Naive thymus-derived CD4-positive, alpha-beta T cell (primary cell): ENCODE measurements at regions not wholly inside any gene's neighbourhood (a gene's known extent, or its start where the extent isn't known, plus 50 kb on each side); places are given as distances from the start of the nearest gene placed in this dataset.
"Not testable (repeated sequence)": the region's sequence is repeated elsewhere in the genome, so short reads cannot be mapped to it uniquely, and the experiment has no call there.

Source experiments
- ATAC-seq: fragments of 150-1000 bp; cut with Tn5 transposase; 2 replicates; pipeline ENCODE4 v1.10.0; 2021; ENCODE audit warnings: mild to moderate bottlenecking, moderate library complexity
- CTCF ChIA-PET: fragments of 350-600 bp; sonication (Branson Sonifier 250); formaldehyde crosslinking; loops from one replicate; lab custom pipeline; 2021; ENCODE audit warnings: antibody characterized with exemption; lab: Charles Lee
- POLR2A ChIA-PET: fragments of 350-600 bp; sonication (Branson Sonifier 250); formaldehyde crosslinking; loops from one replicate; lab custom pipeline; 2021; ENCODE audit warnings: antibody characterized with exemption, inconsistent platforms; lab: Charles Lee
- DNase-seq, 9 donors: peaks; one replicate each; pipeline versions ENCODE4 v3.0.0 to v3.0.0-alpha.2; 2020 to 2022; ENCODE audit warnings: mixed read lengths in 1 of 9
- H3K27ac ChIP-seq: one replicate; pipeline ENCODE4 v1.7.0; 2013; ENCODE audit warnings: mild to moderate bottlenecking, low read depth, low read length, moderate library complexity
- H3K27me3 ChIP-seq, 2 donors: one replicate each; pipeline ENCODE4 v1.7.0; 2013; ENCODE audit warnings: low read length in 2 of 2, mild to moderate bottlenecking in 2 of 2, moderate library complexity in 2 of 2; ENCODE audit not compliant: control insufficient read depth in 2 of 2, insufficient read depth in 2 of 2
- H3K36me3 ChIP-seq, 3 experiments: 1 replicate in 2 of 3; 2 replicates in 1 of 3; pipeline ENCODE4 v1.7.0; 2013; ENCODE audit warnings: low read length in 3 of 3, mild to moderate bottlenecking in 3 of 3, moderate library complexity in 1 of 3; ENCODE audit not compliant: insufficient read depth in 3 of 3, control insufficient read depth in 2 of 3
- H3K4me1 ChIP-seq, 2 donors: one replicate each; pipeline ENCODE4 v1.7.0; 2013; ENCODE audit warnings: low read length in 2 of 2, mild to moderate bottlenecking in 2 of 2, moderate library complexity in 1 of 2; ENCODE audit not compliant: control insufficient read depth in 2 of 2, insufficient read depth in 2 of 2
- H3K4me3 ChIP-seq: 2 replicates; pipeline ENCODE4 v1.7.0; 2013; ENCODE audit warnings: mild to moderate bottlenecking, low read length
- H3K9me3 ChIP-seq, 3 experiments: 1 replicate in 2 of 3; 2 replicates in 1 of 3; pipeline ENCODE4 v1.7.0; 2013; ENCODE audit warnings: low read length in 3 of 3; ENCODE audit not compliant: control insufficient read depth in 2 of 3
- H3K27ac Mint-ChIP-seq, 9 donors: one replicate each; pipeline ENCODE4 v1.8.0; 2020 to 2022; ENCODE audit warnings: mixed read lengths in 9 of 9, mild to moderate bottlenecking in 8 of 9, moderate library complexity in 5 of 9, inconsistent platforms in 2 of 9
- H3K27me3 Mint-ChIP-seq, 5 donors: one replicate each; pipeline ENCODE4 v1.8.0; 2021 to 2022; ENCODE audit warnings: mixed read lengths in 5 of 5, mild to moderate bottlenecking in 1 of 5
- H3K36me3 Mint-ChIP-seq, 5 donors: one replicate each; pipeline ENCODE4 v1.8.0; 2020 to 2022; ENCODE audit warnings: mixed read lengths in 5 of 5, mild to moderate bottlenecking in 3 of 5, inconsistent platforms in 1 of 5
- H3K4me1 Mint-ChIP-seq, 7 donors: one replicate each; pipeline ENCODE4 v1.8.0; 2020 to 2022; ENCODE audit warnings: mixed read lengths in 7 of 7, mild to moderate bottlenecking in 3 of 7, inconsistent platforms in 1 of 7
- H3K4me3 Mint-ChIP-seq, 10 donors: one replicate each; pipeline ENCODE4 v1.8.0; 2020 to 2022; ENCODE audit warnings: mild to moderate bottlenecking in 10 of 10, mixed read lengths in 10 of 10, moderate library complexity in 6 of 10, inconsistent platforms in 2 of 10
- H3K9me3 Mint-ChIP-seq, 11 donors: one replicate each; pipeline ENCODE4 v1.8.0; 2020 to 2022; ENCODE audit warnings: mixed read lengths in 11 of 11, mild to moderate bottlenecking in 4 of 11, inconsistent platforms in 1 of 11, moderate library complexity in 1 of 11
- intact Hi-C, 2 donors: fragments of 100-400 bp; cut with micrococcal nuclease; formaldehyde crosslinking; loops; one replicate each; pipeline ENCODE4 v1.15.1; 2023

DNA sequence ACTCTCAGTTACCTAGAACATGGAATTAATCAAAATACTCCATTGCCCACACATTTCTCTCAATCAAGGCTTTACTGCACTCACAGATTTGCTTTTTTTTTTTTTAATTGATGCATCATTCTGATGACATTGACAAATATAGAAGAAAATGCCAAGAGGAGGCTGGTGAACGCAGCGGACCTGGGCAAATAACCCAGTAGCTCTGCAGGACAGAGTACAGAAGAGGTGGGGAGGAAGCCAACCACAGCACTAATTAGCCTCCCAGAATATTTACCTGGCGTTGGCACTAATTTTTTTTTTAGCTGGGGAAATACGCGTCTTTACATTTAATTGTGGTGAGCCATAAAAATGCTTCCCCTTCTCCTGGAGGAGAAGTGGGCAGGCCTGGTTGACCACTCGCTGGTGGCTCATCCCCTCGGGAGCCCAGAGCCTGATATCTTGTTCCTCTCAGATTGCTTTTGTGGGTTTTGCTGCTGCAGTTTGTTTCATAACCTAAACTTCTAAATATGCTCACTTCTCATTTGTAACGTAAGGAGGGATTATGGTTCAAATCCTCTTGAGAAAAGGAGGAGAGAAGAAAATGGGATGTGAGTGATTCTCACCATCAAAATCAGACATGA is 165.8 kb upstream of the EPB41L3 start:
- Histone ChIP-seq H3K27ac (no peak overlapping the region), H3K4me3 (no peak overlapping the region), H3K36me3 (no peaks in the 10 kb centered on the region), H3K4me1 (no peaks in the 10 kb centered on the region), H3K9me3 (no peaks in the 10 kb centered on the region), H3K27me3 (no peaks in the 10 kb centered on the region)
- ATAC-seq (no peak), DNase-seq (no peak)
- Mint-ChIP-seq H3K9me3 (no peaks in the 10 kb centered on the region), H3K27me3 (peaks cover 0 to 25% (median 4%) of the 10 kb centered on the region in 5 donors), H3K27ac (no peak overlapping the region), H3K36me3 (no peaks in the 10 kb centered on the region), H3K4me1 (peaks cover 0 to 1% (median 0%) of the 10 kb centered on the region in 7 donors), H3K4me3 (no peak overlapping the region)
- ChIA-PET CTCF (interaction anchor here (0.6 kb wide), 1 partner anchor 265 kb away, joined by 4 read pairs; no protein-coding TSS in a partner anchor), POLR2A (no interaction called here)
- intact Hi-C loops, result no loop called here

DNA sequence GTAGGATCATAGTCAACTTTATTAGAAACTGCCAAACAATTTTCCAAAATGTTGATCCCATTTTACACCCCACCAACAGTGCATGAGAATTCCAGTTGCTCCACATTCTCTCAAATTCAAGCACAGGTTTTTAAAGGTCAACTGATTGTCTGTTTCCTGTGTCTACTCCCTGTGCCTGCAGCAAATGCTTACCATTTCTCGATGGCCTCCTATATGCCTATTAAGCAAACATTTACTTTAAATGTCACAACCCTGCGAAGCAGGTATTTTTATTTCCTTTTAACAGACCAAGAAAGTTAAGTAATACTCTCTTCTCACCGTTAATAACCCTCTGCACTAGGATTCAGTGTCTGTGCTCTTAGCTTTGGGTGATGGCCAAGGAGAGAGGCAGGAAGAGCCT is 163.8 kb upstream of the EPB41L3 start:
- no peaks in the 10 kb centered on the region for H3K27me3 ChIP-seq

GRCh38 chr18:5705393-5705792 is 161.6 kb upstream of the EPB41L3 start:
- no peak overlapping the region for H3K4me3 Mint-ChIP-seq
- H3K9me3 Mint-ChIP-seq, result no peaks in the 10 kb centered on the region
- no peak overlapping the region for H3K27ac Mint-ChIP-seq

More for the DNA sequence above, 163.8 kb upstream of the EPB41L3 start:
- Histone ChIP-seq H3K9me3 (no peaks in the 10 kb centered on the region), H3K4me1 (no peaks in the 10 kb centered on the region), H3K36me3 (no peaks in the 10 kb centered on the region), H3K4me3 (no peak overlapping the region), H3K27ac (no peak overlapping the region)
- DNase-seq, result no peak
- no peaks in the 10 kb centered on the region for H3K36me3 Mint-ChIP-seq
- H3K27ac Mint-ChIP-seq, result no peak overlapping the region
- no peak overlapping the region for H3K4me3 Mint-ChIP-seq
- ATAC-seq, result no peak
- intact Hi-C loops, result no loop called here
- H3K9me3 Mint-ChIP-seq, result no peaks in the 10 kb centered on the region
- CTCF ChIA-PET, result no interaction called here
- POLR2A ChIA-PET, result no interaction called here
- H3K4me1 Mint-ChIP-seq, result peaks cover 0 to 1% (median 0%) of the 10 kb centered on the region in 7 donors
- H3K27me3 Mint-ChIP-seq, result peaks cover 0 to 25% (median 11%) of the 10 kb centered on the region in 5 donors

DNA sequence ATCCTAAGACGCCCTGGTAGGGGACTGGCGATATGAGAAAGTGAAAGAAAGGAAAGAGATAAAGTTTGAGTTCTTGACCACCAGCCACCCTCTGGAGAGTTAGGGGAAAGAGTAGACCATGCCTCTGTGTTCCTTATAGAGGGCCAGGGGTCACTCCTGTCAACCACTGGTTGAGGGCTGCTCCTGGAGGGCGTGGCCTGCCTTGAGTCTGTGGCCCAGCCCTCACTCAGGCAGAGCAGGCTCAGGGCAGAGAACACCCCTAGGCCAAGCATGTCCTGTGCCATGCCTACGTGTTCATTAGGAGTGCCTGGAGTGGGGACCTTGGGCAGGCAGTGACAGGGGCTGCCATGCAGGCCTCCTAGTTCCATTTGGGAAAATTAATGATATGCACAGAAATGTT is 161.1 kb upstream of the EPB41L3 start:
- CTCF ChIA-PET, result no interaction called here
- Mint-ChIP-seq H3K4me1 (no peaks in the 10 kb centered on the region), H3K9me3 (peaks cover 0 to 2% (median 0%) of the 10 kb centered on the region in 11 donors), H3K36me3 (no peaks in the 10 kb centered on the region), H3K27ac (no peak overlapping the region), H3K4me3 (no peak overlapping the region), H3K27me3 (peaks cover 0 to 24% (median 11%) of the 10 kb centered on the region in 5 donors)
- intact Hi-C loops, result no loop called here
- no peaks in the 10 kb centered on the region for H3K9me3 ChIP-seq
- no peaks in the 10 kb centered on the region for H3K36me3 ChIP-seq
- H3K4me3 ChIP-seq, result no peak overlapping the region
- POLR2A ChIA-PET, result no interaction called here
- ATAC-seq, result no peak
- no peaks in the 10 kb centered on the region for H3K4me1 ChIP-seq
- DNase-seq, result no peak
- no peaks in the 10 kb centered on the region for H3K27me3 ChIP-seq
- no peak overlapping the region for H3K27ac ChIP-seq

More at GRCh38 chr18:5705393-5705792, 161.6 kb upstream of the EPB41L3 start:
- POLR2A ChIA-PET, result no interaction called here
- H3K4me3 ChIP-seq, result no peak overlapping the region
- no peaks in the 10 kb centered on the region for H3K27me3 ChIP-seq
- Mint-ChIP-seq H3K4me1 (peaks cover 0 to 1% (median 0%) of the 10 kb centered on the region in 7 donors), H3K27me3 (peaks cover 0 to 24% (median 11%) of the 10 kb centered on the region in 5 donors), H3K36me3 (no peaks in the 10 kb centered on the region)
- no peaks in the 10 kb centered on the region for H3K9me3 ChIP-seq
- ATAC-seq (no peak), DNase-seq (no peak)
- H3K36me3 ChIP-seq, result no peaks in the 10 kb centered on the region
- intact Hi-C loops, result no loop called here
- H3K4me1 ChIP-seq, result no peaks in the 10 kb centered on the region
- CTCF ChIA-PET, result no interaction called here
- no peak overlapping the region for H3K27ac ChIP-seq

- H3K4me1 Mint-ChIP-seq, H3K27ac ChIP-seq, H3K4me1 ChIP-seq, POLR2A ChIA-PET, H3K36me3 Mint-ChIP-seq, H3K9me3 ChIP-seq, intact Hi-C loops, H3K27me3 ChIP-seq, ATAC-seq, DNase-seq, H3K4me3 Mint-ChIP-seq, H3K27ac Mint-ChIP-seq, H3K9me3 Mint-ChIP-seq, H3K4me3 ChIP-seq, H3K36me3 ChIP-seq, CTCF ChIA-PET: not testable (repeated sequence)
- peaks cover 0 to 24% (median 7%) of the 10 kb centered on the region in 5 donors for H3K27me3 Mint-ChIP-seq
Observed at GRCh38 chr18:5702016-5702415, 158.2 kb upstream of the EPB41L3 start.

DNA sequence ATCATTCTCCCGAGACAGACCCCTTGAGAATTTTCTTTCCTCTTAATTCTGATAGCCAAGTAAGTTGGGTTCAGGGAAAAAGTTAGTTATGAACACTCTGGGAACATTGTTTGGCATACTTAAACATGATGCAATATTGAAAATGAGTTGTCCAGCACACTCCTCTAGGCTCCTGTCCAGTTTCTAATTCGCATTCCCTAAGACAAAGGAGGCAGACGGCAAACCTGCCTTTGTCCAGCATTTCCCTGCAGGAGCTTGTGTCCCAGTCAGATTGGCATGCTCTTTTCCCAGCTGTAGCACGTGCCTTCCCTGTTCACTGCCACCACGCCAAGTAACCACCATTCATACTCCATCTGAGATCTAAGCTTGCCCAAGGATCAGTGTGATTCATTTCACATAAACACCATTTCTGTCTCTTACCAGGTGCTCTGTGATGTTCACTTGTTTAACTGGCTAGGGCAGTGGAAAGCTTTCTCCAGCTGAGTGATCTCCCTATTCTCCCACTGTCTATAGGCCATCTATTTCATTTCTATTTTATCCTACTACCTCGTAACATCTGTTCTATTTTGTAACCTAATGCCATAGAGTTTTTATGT is 150.0 kb upstream of the EPB41L3 start:
- Mint-ChIP-seq H3K4me3 (no peak overlapping the region), H3K36me3 (peaks cover 0 to 6% (median 0%) of the 10 kb centered on the region in 5 donors), H3K4me1 (no peaks in the 10 kb centered on the region), H3K9me3 (peaks cover 0 to 14% (median 6%) of the 10 kb centered on the region in 11 donors), H3K27ac (no peak overlapping the region), H3K27me3 (peaks cover 0 to 28% (median 11%) of the 10 kb centered on the region in 5 donors)
- POLR2A ChIA-PET, result no interaction called here
- no peak for ATAC-seq
- intact Hi-C loops, result no loop called here
- Histone ChIP-seq H3K27ac (no peak overlapping the region), H3K4me3 (no peak overlapping the region), H3K36me3 (no peaks in the 10 kb centered on the region), H3K9me3 (no peaks in the 10 kb centered on the region), H3K27me3 (no peaks in the 10 kb centered on the region), H3K4me1 (no peaks in the 10 kb centered on the region)
- DNase-seq, result no peak
- CTCF ChIA-PET, result no interaction called here
